Endodermal cell (in vitro differentiated cells): ENCODE measurements at regions not wholly inside any gene's neighbourhood (a gene's known extent, or its start where the extent isn't known, plus 50 kb on each side); places are given as distances from the start of the nearest gene placed in this dataset.

Source experiments
- DNase-seq: peaks from one replicate; pipeline ENCODE4 v3.0.0-alpha.2; 2017
- H3K27ac ChIP-seq: 2 replicates; pipeline ENCODE4 v1.5.1; 2013; ENCODE audit warnings: mild to moderate bottlenecking, low read depth, low read length, moderate library complexity
- H3K27me3 ChIP-seq: 2 replicates; pipeline ENCODE4 v1.6.1; 2013; ENCODE audit warnings: mild to moderate bottlenecking, low read length, moderate library complexity; ENCODE audit not compliant: insufficient read depth, control insufficient read depth, poor library complexity, severe bottlenecking
- H3K36me3 ChIP-seq: 2 replicates; pipeline ENCODE4 v1.7.0; 2013; ENCODE audit warnings: mild to moderate bottlenecking, low read length, moderate library complexity; ENCODE audit not compliant: control insufficient read depth, insufficient read depth
- H3K4me1 ChIP-seq: one replicate; pipeline ENCODE4 v1.7.0; 2013; ENCODE audit warnings: low read length; ENCODE audit not compliant: control insufficient read depth, insufficient read depth
- H3K4me3 ChIP-seq: 2 replicates; pipeline ENCODE4 v1.5.1; 2013; ENCODE audit warnings: mild to moderate bottlenecking, low read length, moderate library complexity
- H3K9ac ChIP-seq: 2 replicates; pipeline ENCODE4 v1.6.1; 2013; ENCODE audit warnings: mild to moderate bottlenecking, low read length, moderate library complexity; ENCODE audit not compliant: poor library complexity, severe bottlenecking; ENCODE audit errors: extremely low read depth
- H3K9me3 ChIP-seq: 2 replicates; pipeline ENCODE4 v1.6.1; 2013; ENCODE audit warnings: mild to moderate bottlenecking, low read length, moderate library complexity; ENCODE audit not compliant: control insufficient read depth
- H3K27ac Mint-ChIP-seq: 2 replicates; pipeline ENCODE4 v1.8.0; 2020; ENCODE audit warnings: mixed read lengths
- H3K27me3 Mint-ChIP-seq: 2 replicates; pipeline ENCODE4 v1.8.0; 2021; ENCODE audit warnings: mild to moderate bottlenecking, mixed read lengths; ENCODE audit not compliant: insufficient read depth
- H3K36me3 Mint-ChIP-seq: 2 replicates; pipeline ENCODE4 v1.8.0; 2020; ENCODE audit warnings: low read depth, mixed read lengths
- H3K4me1 Mint-ChIP-seq: 2 replicates; pipeline ENCODE4 v1.8.0; 2020; ENCODE audit warnings: mixed read lengths
- H3K4me3 Mint-ChIP-seq: 2 replicates; pipeline ENCODE4 v1.8.0; 2020; ENCODE audit warnings: mild to moderate bottlenecking, moderate library complexity, mixed read lengths
- H3K9me3 Mint-ChIP-seq: 2 replicates; pipeline ENCODE4 v1.8.0; 2020; ENCODE audit warnings: mild to moderate bottlenecking, mixed read lengths
- WGBS, 2 experiments: methylation state at CpG; one replicate each; pipeline versions ENCODE4 v1.1.5 to v1.1.7; 2013; ENCODE audit warnings: missing lambda C conversion rate in 2 of 2, mixed read lengths in 1 of 2; ENCODE audit not compliant: insufficient coverage in 1 of 2, insufficient read length in 1 of 2; 5-methylcytosine and 5-hydroxymethylcytosine counted together
- TF ChIP-seq, protein P1 (sequence below): fragments of 200-600 bp; sonication (generic); conservative IDR thresholded peaks from 2 replicates; pipeline ENCODE4 v1.5.0; 2021; ENCODE audit warnings: antibody characterized with exemption, mild to moderate bottlenecking

DNA sequence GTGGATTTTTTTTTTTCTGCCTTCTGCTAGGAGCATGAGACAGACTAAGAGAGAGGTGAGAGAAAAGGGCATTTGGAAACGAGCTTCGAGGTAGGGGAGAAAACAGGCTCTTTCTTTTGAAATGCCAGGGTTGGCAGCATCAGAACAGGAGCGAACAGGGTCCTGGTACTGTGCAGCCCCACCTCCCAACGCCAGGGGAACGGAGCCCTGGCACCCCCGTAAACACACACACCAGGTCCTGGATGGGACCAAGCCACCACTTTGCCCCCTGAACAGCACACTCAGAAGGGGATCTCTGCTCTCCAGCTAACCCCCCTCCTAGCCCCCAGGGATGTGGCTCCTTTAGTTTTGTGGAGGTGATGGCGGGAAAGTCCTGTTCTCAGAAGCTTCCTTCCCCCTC, 127.1 kb downstream of the CTTN start:
- H3K27ac Mint-ChIP-seq, result no peak overlapping the region
- peaks cover 14% of the 10 kb centered on the region for H3K4me1 Mint-ChIP-seq
- H3K36me3 ChIP-seq, result no peaks in the 10 kb centered on the region
- TF ChIP-seq, protein P1, sequence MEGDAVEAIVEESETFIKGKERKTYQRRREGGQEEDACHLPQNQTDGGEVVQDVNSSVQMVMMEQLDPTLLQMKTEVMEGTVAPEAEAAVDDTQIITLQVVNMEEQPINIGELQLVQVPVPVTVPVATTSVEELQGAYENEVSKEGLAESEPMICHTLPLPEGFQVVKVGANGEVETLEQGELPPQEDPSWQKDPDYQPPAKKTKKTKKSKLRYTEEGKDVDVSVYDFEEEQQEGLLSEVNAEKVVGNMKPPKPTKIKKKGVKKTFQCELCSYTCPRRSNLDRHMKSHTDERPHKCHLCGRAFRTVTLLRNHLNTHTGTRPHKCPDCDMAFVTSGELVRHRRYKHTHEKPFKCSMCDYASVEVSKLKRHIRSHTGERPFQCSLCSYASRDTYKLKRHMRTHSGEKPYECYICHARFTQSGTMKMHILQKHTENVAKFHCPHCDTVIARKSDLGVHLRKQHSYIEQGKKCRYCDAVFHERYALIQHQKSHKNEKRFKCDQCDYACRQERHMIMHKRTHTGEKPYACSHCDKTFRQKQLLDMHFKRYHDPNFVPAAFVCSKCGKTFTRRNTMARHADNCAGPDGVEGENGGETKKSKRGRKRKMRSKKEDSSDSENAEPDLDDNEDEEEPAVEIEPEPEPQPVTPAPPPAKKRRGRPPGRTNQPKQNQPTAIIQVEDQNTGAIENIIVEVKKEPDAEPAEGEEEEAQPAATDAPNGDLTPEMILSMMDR, result no peak
- no peak overlapping the region for H3K4me3 ChIP-seq
- H3K36me3 Mint-ChIP-seq, result no peaks in the 10 kb centered on the region
- no peak for DNase-seq
- H3K9ac ChIP-seq, result no peak overlapping the region
- H3K9me3 ChIP-seq, result no peaks in the 10 kb centered on the region
- H3K9me3 Mint-ChIP-seq, result peaks cover 3% of the 10 kb centered on the region
- H3K4me1 ChIP-seq, result no peaks in the 10 kb centered on the region
- no peaks in the 10 kb centered on the region for H3K27me3 Mint-ChIP-seq
- H3K27me3 ChIP-seq, result no peaks in the 10 kb centered on the region
- no peak overlapping the region for H3K27ac ChIP-seq
- WGBS, 2 experiments, result 82 to 93% methylated on average over 5 to 7 of the region's 7 CpGs
- no peak overlapping the region for H3K4me3 Mint-ChIP-seq

DNA sequence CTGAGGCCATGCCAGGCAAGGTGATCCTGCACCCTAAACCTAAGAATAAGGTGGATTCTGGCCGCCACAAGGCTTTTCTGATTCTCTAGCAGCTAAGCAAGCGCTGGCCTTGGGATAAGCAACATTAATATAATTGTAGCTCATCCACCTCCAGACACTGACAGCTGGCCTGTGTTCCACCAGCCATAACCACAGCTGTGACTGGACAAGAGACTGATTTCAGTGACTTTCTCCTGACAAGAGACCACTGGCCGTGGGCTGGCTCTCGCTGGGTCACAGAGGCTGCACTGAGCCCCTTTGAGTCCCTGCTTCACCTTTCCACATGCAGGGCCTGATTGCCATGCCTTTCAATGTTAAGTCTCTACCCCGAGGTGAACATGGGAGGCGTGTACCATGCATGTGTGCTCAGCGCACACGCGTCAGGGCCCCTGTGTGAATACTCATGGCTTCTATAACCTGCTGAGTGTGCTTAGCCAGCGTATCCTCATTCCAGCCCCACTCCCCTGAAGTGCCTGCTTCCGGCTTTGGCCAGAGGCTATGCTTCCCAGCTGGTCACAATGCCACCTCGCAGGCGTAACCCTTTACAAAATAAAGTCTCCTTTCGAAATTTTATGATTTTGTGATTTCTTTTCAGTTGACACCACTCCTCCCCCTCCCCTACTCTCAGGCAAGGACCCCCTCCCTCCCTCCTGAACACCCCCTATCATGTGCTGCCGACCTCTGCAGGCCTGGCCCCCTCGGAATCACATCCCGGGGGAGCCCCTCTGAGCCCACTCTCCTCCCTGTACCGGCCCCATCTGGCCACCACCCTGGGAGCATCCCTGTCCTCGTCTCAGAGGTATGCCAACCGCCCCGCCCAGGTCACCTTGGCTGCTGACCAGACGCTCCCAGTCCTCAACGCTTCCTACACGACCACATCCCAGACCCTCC, 128.1 kb downstream of the CTTN start:
- Histone ChIP-seq H3K9ac (no peak overlapping the region), H3K9me3 (no peaks in the 10 kb centered on the region), H3K4me3 (no peak overlapping the region), H3K27ac (peak overlapping the region; percentile 41), H3K36me3 (no peaks in the 10 kb centered on the region), H3K27me3 (no peaks in the 10 kb centered on the region), H3K4me1 (no peaks in the 10 kb centered on the region)
- Mint-ChIP-seq H3K4me1 (peaks cover 14% of the 10 kb centered on the region), H3K36me3 (no peaks in the 10 kb centered on the region), H3K27me3 (no peaks in the 10 kb centered on the region), H3K9me3 (peaks cover 3% of the 10 kb centered on the region), H3K27ac (no peak overlapping the region), H3K4me3 (no peak overlapping the region)
- DNase-seq, result no peak
- WGBS, 2 experiments, result 89 to 93% methylated on average over 15 to 24 of the region's 24 CpGs
- TF ChIP-seq, protein P1, result no peak

DNA sequence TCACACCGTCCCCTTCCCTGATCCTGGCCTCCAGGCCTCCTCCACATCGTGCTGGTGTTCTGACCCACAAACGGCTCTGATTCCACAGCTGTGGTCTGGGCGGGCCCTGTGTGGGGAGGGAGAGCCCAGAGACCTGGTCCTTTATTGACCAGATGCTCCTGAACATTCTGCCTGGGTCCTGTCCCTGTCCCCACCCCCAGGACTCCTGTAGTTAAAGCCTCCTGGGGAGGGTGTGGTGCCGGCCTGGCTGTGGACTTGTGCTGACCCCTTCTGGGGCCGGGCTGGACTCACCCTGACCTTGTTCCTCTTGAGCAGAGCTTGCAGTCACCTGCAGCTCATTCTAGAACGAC, 128.7 kb downstream of the CTTN start:
- Histone ChIP-seq H3K4me1 (no peaks in the 10 kb centered on the region), H3K36me3 (no peaks in the 10 kb centered on the region), H3K27ac (no peak overlapping the region), H3K27me3 (no peaks in the 10 kb centered on the region), H3K9ac (no peak overlapping the region), H3K9me3 (no peaks in the 10 kb centered on the region), H3K4me3 (no peak overlapping the region)
- TF ChIP-seq, protein P1, result no peak
- Mint-ChIP-seq H3K27ac (no peak overlapping the region), H3K4me3 (no peak overlapping the region), H3K9me3 (peaks cover 3% of the 10 kb centered on the region), H3K36me3 (no peaks in the 10 kb centered on the region), H3K4me1 (peaks cover 18% of the 10 kb centered on the region), H3K27me3 (no peaks in the 10 kb centered on the region)
- no peak for DNase-seq
- 90 to 97% methylated on average over 5 to 7 of the region's 7 CpGs for WGBS, 2 experiments
